Cardiac fibroblast (primary cell): ENCODE measurements at regions not wholly inside any gene's neighbourhood (a gene's known extent, or its start where the extent isn't known, plus 50 kb on each side); places are given as distances from the start of the nearest gene placed in this dataset.

Experiments
- DNase-seq, 2 donors: peaks; one replicate each; pipeline versions ENCODE4 v3.0.0 to v3.0.0-alpha.2; 2010; ENCODE audit warnings: low read depth in 2 of 2
- H3K4me3 ChIP-seq, 2 donors: replicated peaks in 1 of 2; 1 replicate in 1 of 2; 2 replicates in 1 of 2; pipeline ENCODE4 v1.5.1; 2011; ENCODE audit warnings: low read depth in 2 of 2, low read length in 2 of 2, mild to moderate bottlenecking in 2 of 2, moderate library complexity in 1 of 2
- CTCF ChIP-seq: IDR thresholded peaks from one replicate; pipeline ENCODE4 v1.5.1; 2011; ENCODE audit warnings: low read depth, mild to moderate bottlenecking, low read length, inconsistent platforms

GRCh38 chr5:33032271-33033070 lies 321.4 kb downstream of the NPR3 start:
- no peak for TF ChIP-seq CTCF
- DNase-seq = peak; percentile 39 to 70
- H3K4me3 ChIP-seq = no peak overlapping the region

- DNase-seq = no peak
- TF ChIP-seq CTCF = no peak
Measured at GRCh38 chr5:33033516-33033915, 322.4 kb downstream of the NPR3 start.

GRCh38 chr5:33034777-33035176 lies 323.7 kb downstream of the NPR3 start:
- H3K4me3 ChIP-seq = no peak overlapping the region
- DNase-seq = no peak
- TF ChIP-seq CTCF = no peak

More at GRCh38 chr5:33033516-33033915, 322.4 kb downstream of the NPR3 start:
- H3K4me3 ChIP-seq = no peak overlapping the region

- H3K4me3 ChIP-seq = no peak overlapping the region
- no peak for TF ChIP-seq CTCF
- DNase-seq = no peak
Measured at GRCh38 chr5:33035851-33036527, 324.9 kb downstream of the NPR3 start.

- no peak for TF ChIP-seq CTCF
- DNase-seq = peak in 1 of 2 donors; percentile 3
- H3K4me3 ChIP-seq = no peak overlapping the region
Measured at GRCh38 chr5:33037076-33037475, 326.0 kb downstream of the NPR3 start.

- DNase-seq = no peak
- H3K4me3 ChIP-seq = no peak overlapping the region
- TF ChIP-seq CTCF = no peak
Measured at GRCh38 chr5:33041586-33041985, 330.5 kb downstream of the NPR3 start.
